GM23248 (cell line): ENCODE measurements at regions not wholly inside any gene's neighbourhood (a gene's known extent, or its start where the extent isn't known, plus 50 kb on each side); places are given as distances from the start of the nearest gene placed in this dataset.
A peak's percentile ranks its signal among the peaks of the same experiment; 100 is the strongest.

Experiments used
- DNase-seq: peaks from one replicate; pipeline ENCODE4 v3.0.0-alpha.2; 2015
- H2AFZ ChIP-seq: fragments of 200-600 bp; sonication (generic); 2 replicates; pipeline ENCODE4 v1.6.1; 2016; ENCODE audit warnings: antibody characterized with exemption
- H3F3A ChIP-seq: fragments of 200-600 bp; sonication (generic); 2 replicates; pipeline ENCODE4 v1.6.1; 2016; ENCODE audit warnings: mild to moderate bottlenecking, antibody characterized with exemption, mixed run types; ENCODE audit not compliant: insufficient read depth
- H3K27ac ChIP-seq: fragments of 200-600 bp; sonication (generic); 2 replicates; pipeline ENCODE4 v1.5.1; 2016; ENCODE audit warnings: mild to moderate bottlenecking
- H3K27me3 ChIP-seq: fragments of 200-600 bp; sonication (generic); replicated peaks from 2 replicates; pipeline ENCODE4 v1.6.1; 2016; ENCODE audit warnings: mild to moderate bottlenecking; ENCODE audit not compliant: insufficient read depth
- H3K36me3 ChIP-seq: fragments of 200-600 bp; sonication (generic); 2 replicates; pipeline ENCODE4 v1.6.1; 2016; ENCODE audit warnings: low read depth, mild to moderate bottlenecking
- H3K4me1 ChIP-seq: fragments of 200-600 bp; sonication (generic); 2 replicates; pipeline ENCODE4 v1.6.1; 2016; ENCODE audit warnings: mild to moderate bottlenecking; ENCODE audit not compliant: insufficient read depth
- H3K4me2 ChIP-seq: fragments of 200-600 bp; sonication (generic); one replicate; pipeline ENCODE4 v1.6.1; 2016; ENCODE audit warnings: mild to moderate bottlenecking; ENCODE audit not compliant: unreplicated experiment
- H3K4me3 ChIP-seq: fragments of 200-600 bp; sonication (generic); 2 replicates; pipeline ENCODE4 v1.5.1; 2016; ENCODE audit warnings: mild to moderate bottlenecking
- H3K79me2 ChIP-seq: fragments of 200-600 bp; sonication (generic); 2 replicates; pipeline ENCODE4 v1.6.1; 2016; ENCODE audit warnings: mild to moderate bottlenecking; ENCODE audit not compliant: insufficient read depth
- H3K9ac ChIP-seq: fragments of 200-600 bp; sonication (generic); 2 replicates; pipeline ENCODE4 v1.6.1; 2016; ENCODE audit warnings: mild to moderate bottlenecking
- H3K9me2 ChIP-seq: fragments of 200-600 bp; sonication (generic); 2 replicates; pipeline ENCODE4 v1.6.1; 2016; ENCODE audit warnings: mixed run types, mild to moderate bottlenecking, moderate library complexity; ENCODE audit not compliant: insufficient read depth
- H3K9me3 ChIP-seq: fragments of 200-600 bp; sonication (generic); one replicate; pipeline ENCODE4 v1.6.1; 2017; ENCODE audit warnings: low read depth
- H4K20me1 ChIP-seq: fragments of 200-600 bp; sonication (generic); 2 replicates; pipeline ENCODE4 v1.6.0; 2016; ENCODE audit not compliant: insufficient read depth
- EZH2 ChIP-seq: fragments of 200-600 bp; sonication (generic); IDR thresholded peaks from 2 replicates; pipeline ENCODE4 v1.6.1; 2018; ENCODE audit warnings: antibody characterized with exemption, mild to moderate bottlenecking; ENCODE audit not compliant: insufficient read depth, poor library complexity, severe bottlenecking
- EZH2phosphoT487 ChIP-seq: fragments of 200-600 bp; sonication (generic); IDR thresholded peaks from 2 replicates; pipeline ENCODE4 v1.6.1; 2018; ENCODE audit warnings: antibody characterized with exemption, moderate library complexity, mild to moderate bottlenecking, low read depth; ENCODE audit not compliant: insufficient read depth
- WGBS, 2 experiments: methylation state at CpG; one replicate each; pipeline ENCODE4 v1.1.6; 2015 to 2017; ENCODE audit warnings: low lambda C conversion rate in 2 of 2, low coverage in 1 of 2; ENCODE audit errors: missing lambda C conversion rate in 2 of 2; 5-methylcytosine and 5-hydroxymethylcytosine counted together
- in situ Hi-C: fragments of 300-500 bp; cut with MboI; formaldehyde crosslinking; loops from 2 replicates; pipeline ENCODE4 v1.15.0; 2020

- 65 to 67% methylated on average over 8 of the region's 8 CpGs for WGBS, 2 experiments
- in situ Hi-C loops: no loop called here
These were observed 66.5 kb upstream of the MFGE8 start for GRCh38 chr15:88979674-88980073.

GRCh38 chr15:88980498-88980897 lies 67.3 kb upstream of the MFGE8 start:
- no peak overlapping the region for H2AFZ ChIP-seq
- no peak overlapping the region for H3K9ac ChIP-seq
- H3K27me3 ChIP-seq: 0 out of 2 replicates have a peak, but pooled peaks cover 4% of the 10 kb centered on the region
- TF ChIP-seq EZH2phosphoT487: no peak
- TF ChIP-seq EZH2: no peak
- peaks cover 23% of the 10 kb centered on the region for H3K4me1 ChIP-seq
- no peak overlapping the region for H3K27ac ChIP-seq
- no peaks in the 10 kb centered on the region for H3K79me2 ChIP-seq
- peaks cover 12% of the 10 kb centered on the region for H3F3A ChIP-seq
- no peaks in the 10 kb centered on the region for H3K9me2 ChIP-seq
- no peak overlapping the region for H3K4me2 ChIP-seq
- no peak for DNase-seq
- no peaks in the 10 kb centered on the region for H3K36me3 ChIP-seq
- no peak overlapping the region for H3K4me3 ChIP-seq
- H3K9me3 ChIP-seq: no peaks in the 10 kb centered on the region
- WGBS, 2 experiments: 84 to 91% methylated on average over 4 of the region's 4 CpGs
- H4K20me1 ChIP-seq: no peaks in the 10 kb centered on the region
- in situ Hi-C loops: no loop called here

More at GRCh38 chr15:88979674-88980073, 66.5 kb upstream of the MFGE8 start:
- DNase-seq: no peak
- H3K9ac ChIP-seq: no peak overlapping the region
- 0 out of 2 replicates have a peak, but pooled peaks cover 4% of the 10 kb centered on the region for H3K27me3 ChIP-seq
- TF ChIP-seq EZH2 (no peak), EZH2phosphoT487 (no peak)
- H3K9me2 ChIP-seq: no peaks in the 10 kb centered on the region
- H3F3A ChIP-seq: peaks cover 16% of the 10 kb centered on the region
- no peak overlapping the region for H3K27ac ChIP-seq
- no peaks in the 10 kb centered on the region for H3K36me3 ChIP-seq
- no peak overlapping the region for H2AFZ ChIP-seq
- H3K4me3 ChIP-seq: no peak overlapping the region
- no peaks in the 10 kb centered on the region for H3K79me2 ChIP-seq
- H4K20me1 ChIP-seq: no peaks in the 10 kb centered on the region
- H3K4me1 ChIP-seq: peaks cover 24% of the 10 kb centered on the region
- no peak overlapping the region for H3K4me2 ChIP-seq
- no peaks in the 10 kb centered on the region for H3K9me3 ChIP-seq

DNA sequence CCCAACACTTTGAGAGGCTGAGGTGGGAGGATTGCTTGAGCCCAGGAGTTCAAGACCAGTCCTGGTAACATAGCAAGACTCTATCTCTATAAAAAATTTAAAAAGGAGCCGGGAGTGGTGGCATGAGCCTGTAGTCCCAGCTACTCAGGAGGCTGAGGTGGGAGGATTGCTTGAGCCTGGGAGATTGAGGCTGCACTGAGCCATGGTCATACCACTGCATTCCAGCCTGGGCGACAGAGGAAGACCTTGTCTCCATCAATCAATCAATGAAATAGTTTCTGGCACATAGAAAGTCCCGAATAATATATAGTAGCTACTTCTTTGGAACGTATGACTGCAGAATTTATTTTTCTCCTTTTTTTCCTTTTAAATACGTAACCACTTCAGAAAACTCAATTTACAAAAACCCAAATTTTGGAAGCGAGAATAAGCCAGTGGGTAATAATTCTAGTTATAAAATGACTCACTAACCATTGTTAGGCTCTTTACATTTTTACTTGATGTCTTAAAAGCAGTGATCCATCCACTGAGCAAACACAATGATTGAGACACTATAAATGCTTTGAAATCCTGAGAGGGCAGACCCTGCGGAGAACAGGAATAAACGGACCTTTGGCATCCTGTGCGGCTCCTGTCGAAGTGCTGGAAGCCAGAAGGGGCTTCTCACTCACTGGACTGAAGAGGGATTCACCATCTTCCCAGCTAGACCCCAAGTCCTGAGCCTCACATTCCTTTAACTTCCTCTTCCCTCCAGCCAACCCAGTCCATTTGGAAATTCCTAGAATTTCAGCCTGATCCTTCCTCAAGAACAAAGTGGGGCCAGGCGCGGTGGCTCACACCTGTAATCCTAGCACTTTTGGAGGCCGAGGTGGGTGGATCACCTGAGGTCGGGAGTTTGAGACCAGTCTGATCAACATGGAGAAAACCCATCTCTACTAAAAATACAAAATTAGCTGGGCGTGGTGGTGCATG lies 68.4 kb upstream of the MFGE8 start:
- Histone ChIP-seq H3K27ac (no peak overlapping the region), H3K4me2 (no peak overlapping the region), H3K4me1 (peaks cover 16% of the 10 kb centered on the region), H3K36me3 (no peaks in the 10 kb centered on the region), H2AFZ (no peak overlapping the region), H4K20me1 (no peaks in the 10 kb centered on the region), H3K9me3 (no peaks in the 10 kb centered on the region), H3K27me3 (0 out of 2 replicates have a peak, but pooled peaks cover 4% of the 10 kb centered on the region), H3K9me2 (no peaks in the 10 kb centered on the region), H3K79me2 (no peaks in the 10 kb centered on the region), H3F3A (peaks cover 2% of the 10 kb centered on the region; the same call in 1 of the 2 replicates), H3K9ac (no peak overlapping the region), H3K4me3 (no peak overlapping the region)
- TF ChIP-seq EZH2phosphoT487: no peak
- no peak for TF ChIP-seq EZH2
- WGBS, 2 experiments: 83 to 87% methylated on average over 15 of the region's 15 CpGs
- no peak for DNase-seq
- in situ Hi-C loops: no loop called here

DNA sequence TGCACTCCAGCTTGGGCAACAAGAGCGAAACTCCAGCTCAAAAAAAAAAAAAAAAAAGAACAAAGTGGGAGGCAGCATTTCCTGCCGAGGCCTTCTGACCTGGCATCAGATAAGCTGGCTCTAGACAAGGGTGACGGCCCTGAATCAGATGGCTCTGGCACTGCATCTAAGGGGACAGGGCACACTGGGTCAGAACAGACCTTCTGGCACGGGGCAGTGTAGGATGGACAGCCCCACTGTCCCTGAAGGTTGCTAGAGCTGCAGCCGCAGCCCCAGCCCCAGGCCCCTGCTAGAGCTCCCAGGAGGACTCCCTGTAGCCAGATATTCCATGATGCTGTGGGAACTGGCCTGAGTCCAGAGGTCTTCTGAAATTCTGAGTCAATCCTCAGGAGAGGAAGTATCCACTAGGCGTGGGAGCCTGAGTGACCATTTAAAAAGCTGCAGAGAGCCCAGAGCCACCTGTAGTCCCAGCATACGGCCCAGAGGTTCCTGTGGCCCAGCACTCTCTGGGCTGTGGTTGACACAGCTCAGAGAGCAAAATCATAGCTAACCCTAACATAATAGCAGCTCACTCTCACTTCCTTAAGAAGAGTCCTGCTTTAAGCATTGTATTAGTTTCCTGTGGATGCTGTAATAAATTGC lies 69.2 kb upstream of the MFGE8 start:
- Histone ChIP-seq H3K36me3 (no peaks in the 10 kb centered on the region), H3K9ac (no peak overlapping the region), H2AFZ (no peak overlapping the region), H3K27me3 (0 out of 2 replicates have a peak, but pooled peaks cover 4% of the 10 kb centered on the region), H3K9me3 (no peaks in the 10 kb centered on the region), H3K9me2 (no peaks in the 10 kb centered on the region), H3K79me2 (no peaks in the 10 kb centered on the region), H3K4me2 (no peak overlapping the region), H3F3A (no peaks in the 10 kb centered on the region), H4K20me1 (no peaks in the 10 kb centered on the region), H3K4me3 (no peak overlapping the region), H3K4me1 (peaks cover 16% of the 10 kb centered on the region), H3K27ac (no peak overlapping the region)
- peak; percentile 90 for DNase-seq
- 60 to 61% methylated on average over 7 of the region's 7 CpGs for WGBS, 2 experiments
- no peak for TF ChIP-seq EZH2phosphoT487
- no peak for TF ChIP-seq EZH2
- in situ Hi-C loops: no loop called here
